K562 (cell line): ENCODE measurements at regions not wholly inside any gene's neighbourhood (a gene's known extent, or its start where the extent isn't known, plus 50 kb on each side); places are given as distances from the start of the nearest gene placed in this dataset.

ENCODE experiments used
- ATF1 ChIP-seq, 2 experiments: fragments of 450-650 bp in 1 of 2; IDR thresholded peaks; 2 replicates each; pipeline ENCODE4 v1.6.1; 2016; ENCODE audit warnings: missing compliant biosample characterization in 1 of 2, missing genetic modification characterization in 1 of 2
- KAT7 ChIP-seq: sonication (generic); formaldehyde crosslinking; IDR thresholded peaks from 2 replicates; pipeline ENCODE4 v1.8.0; 2022; ENCODE audit warnings: missing genetic modification reagents, mild to moderate bottlenecking, borderline replicate concordance
- TBP ChIP-seq: optimal IDR thresholded peaks from 2 replicates; pipeline ENCODE3; 2011; ENCODE audit warnings: low read depth, low read length, improper control_type of control experiment
- TF ChIP-seq, protein P1 (sequence below): fragments of 450-650 bp; formaldehyde crosslinking; IDR thresholded peaks from 2 replicates; pipeline ENCODE4 v1.4.0; 2020; ENCODE audit warnings: mild to moderate bottlenecking, mixed read lengths
- TF ChIP-seq, protein P2 (sequence below): sonication (generic); formaldehyde crosslinking; IDR thresholded peaks from 2 replicates; pipeline ENCODE4 v1.8.0; 2022; ENCODE audit warnings: missing genetic modification reagents, mild to moderate bottlenecking, borderline replicate concordance
- TF ChIP-seq, protein P3 (sequence below): fragments of 250-450 bp; sonication (Bioruptor Pico); IDR thresholded peaks from 2 replicates; pipeline ENCODE4 v1.4.0; 2020; ENCODE audit warnings: mild to moderate bottlenecking, moderate library complexity
- TF ChIP-seq, protein P4 (sequence below): sonication (generic); formaldehyde crosslinking; IDR thresholded peaks from 2 replicates; pipeline ENCODE4 v1.8.1; 2022; ENCODE audit warnings: missing genetic modification reagents
- TF ChIP-seq, protein P5 (sequence below), 2 experiments: IDR thresholded peaks; 2 replicates each; pipeline ENCODE4 v1.6.1; 2012; ENCODE audit warnings: improper control_type of control experiment in 2 of 2, low read depth in 2 of 2, low read length in 2 of 2, borderline replicate concordance in 1 of 2
- TF ChIP-seq, protein P6 (sequence below): fragments of 200-400 bp; formaldehyde crosslinking; IDR thresholded peaks from 2 replicates; pipeline ENCODE4 v1.6.1; 2017; ENCODE audit warnings: mild to moderate bottlenecking, low read depth, low read length, moderate library complexity
- TF ChIP-seq, protein P7 (sequence below): fragments of 450-650 bp; conservative IDR thresholded peaks from 2 replicates; pipeline ENCODE4 v1.6.1; 2016; ENCODE audit warnings: missing genetic modification characterization, low read depth, mild to moderate bottlenecking, missing compliant biosample characterization, moderate library complexity

DNA sequence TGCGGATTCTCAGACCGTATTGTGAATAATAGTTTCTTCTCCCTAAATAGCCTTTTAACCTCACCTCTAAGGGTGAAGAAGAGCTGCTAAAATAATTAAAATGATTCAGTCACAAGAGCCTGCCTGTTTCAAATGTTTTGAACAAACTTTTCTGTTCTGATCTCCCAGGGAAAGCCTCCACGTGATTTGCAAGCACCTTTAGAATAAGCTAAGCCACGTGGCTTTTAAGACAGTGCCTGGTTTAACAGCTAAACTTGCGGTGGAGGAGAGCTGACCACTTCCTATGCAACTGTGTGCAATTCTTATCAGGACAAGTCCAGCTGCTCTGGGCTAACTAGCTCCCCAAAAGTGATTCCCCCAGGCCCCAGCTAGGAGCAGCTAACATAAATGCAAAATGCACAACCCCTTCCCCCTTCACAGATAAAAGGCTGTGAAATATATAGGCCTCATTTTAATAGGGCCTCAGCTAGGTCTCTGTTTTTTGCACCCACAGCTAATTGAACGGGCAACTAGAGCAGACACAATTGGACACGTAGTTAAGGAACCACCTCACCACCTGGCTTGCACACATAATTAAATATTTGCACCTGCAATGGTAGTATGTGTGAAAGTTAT lies 401.2 kb upstream of the NR2F2 start (continued):
- TF ChIP-seq, protein P1, sequence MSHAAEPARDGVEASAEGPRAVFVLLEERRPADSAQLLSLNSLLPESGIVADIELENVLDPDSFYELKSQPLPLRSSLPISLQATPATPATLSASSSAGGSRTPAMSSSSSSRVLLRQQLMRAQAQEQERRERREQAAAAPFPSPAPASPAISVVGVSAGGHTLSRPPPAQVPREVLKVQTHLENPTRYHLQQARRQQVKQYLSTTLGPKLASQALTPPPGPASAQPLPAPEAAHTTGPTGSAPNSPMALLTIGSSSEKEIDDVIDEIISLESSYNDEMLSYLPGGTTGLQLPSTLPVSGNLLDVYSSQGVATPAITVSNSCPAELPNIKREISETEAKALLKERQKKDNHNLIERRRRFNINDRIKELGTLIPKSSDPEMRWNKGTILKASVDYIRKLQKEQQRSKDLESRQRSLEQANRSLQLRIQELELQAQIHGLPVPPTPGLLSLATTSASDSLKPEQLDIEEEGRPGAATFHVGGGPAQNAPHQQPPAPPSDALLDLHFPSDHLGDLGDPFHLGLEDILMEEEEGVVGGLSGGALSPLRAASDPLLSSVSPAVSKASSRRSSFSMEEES (CRISPR knock-in tag), result peak; percentile 60
- TF ChIP-seq, protein P2, sequence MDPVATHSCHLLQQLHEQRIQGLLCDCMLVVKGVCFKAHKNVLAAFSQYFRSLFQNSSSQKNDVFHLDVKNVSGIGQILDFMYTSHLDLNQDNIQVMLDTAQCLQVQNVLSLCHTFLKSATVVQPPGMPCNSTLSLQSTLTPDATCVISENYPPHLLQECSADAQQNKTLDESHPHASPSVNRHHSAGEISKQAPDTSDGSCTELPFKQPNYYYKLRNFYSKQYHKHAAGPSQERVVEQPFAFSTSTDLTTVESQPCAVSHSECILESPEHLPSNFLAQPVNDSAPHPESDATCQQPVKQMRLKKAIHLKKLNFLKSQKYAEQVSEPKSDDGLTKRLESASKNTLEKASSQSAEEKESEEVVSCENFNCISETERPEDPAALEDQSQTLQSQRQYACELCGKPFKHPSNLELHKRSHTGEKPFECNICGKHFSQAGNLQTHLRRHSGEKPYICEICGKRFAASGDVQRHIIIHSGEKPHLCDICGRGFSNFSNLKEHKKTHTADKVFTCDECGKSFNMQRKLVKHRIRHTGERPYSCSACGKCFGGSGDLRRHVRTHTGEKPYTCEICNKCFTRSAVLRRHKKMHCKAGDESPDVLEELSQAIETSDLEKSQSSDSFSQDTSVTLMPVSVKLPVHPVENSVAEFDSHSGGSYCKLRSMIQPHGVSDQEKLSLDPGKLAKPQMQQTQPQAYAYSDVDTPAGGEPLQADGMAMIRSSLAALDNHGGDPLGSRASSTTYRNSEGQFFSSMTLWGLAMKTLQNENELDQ (CRISPR knock-in tag), result no peak
- 0 out of 2 replicates have a peak, but pooled peaks have one; percentile 53 for TF ChIP-seq KAT7 (CRISPR knock-in tag)
- TF ChIP-seq, protein P3, sequence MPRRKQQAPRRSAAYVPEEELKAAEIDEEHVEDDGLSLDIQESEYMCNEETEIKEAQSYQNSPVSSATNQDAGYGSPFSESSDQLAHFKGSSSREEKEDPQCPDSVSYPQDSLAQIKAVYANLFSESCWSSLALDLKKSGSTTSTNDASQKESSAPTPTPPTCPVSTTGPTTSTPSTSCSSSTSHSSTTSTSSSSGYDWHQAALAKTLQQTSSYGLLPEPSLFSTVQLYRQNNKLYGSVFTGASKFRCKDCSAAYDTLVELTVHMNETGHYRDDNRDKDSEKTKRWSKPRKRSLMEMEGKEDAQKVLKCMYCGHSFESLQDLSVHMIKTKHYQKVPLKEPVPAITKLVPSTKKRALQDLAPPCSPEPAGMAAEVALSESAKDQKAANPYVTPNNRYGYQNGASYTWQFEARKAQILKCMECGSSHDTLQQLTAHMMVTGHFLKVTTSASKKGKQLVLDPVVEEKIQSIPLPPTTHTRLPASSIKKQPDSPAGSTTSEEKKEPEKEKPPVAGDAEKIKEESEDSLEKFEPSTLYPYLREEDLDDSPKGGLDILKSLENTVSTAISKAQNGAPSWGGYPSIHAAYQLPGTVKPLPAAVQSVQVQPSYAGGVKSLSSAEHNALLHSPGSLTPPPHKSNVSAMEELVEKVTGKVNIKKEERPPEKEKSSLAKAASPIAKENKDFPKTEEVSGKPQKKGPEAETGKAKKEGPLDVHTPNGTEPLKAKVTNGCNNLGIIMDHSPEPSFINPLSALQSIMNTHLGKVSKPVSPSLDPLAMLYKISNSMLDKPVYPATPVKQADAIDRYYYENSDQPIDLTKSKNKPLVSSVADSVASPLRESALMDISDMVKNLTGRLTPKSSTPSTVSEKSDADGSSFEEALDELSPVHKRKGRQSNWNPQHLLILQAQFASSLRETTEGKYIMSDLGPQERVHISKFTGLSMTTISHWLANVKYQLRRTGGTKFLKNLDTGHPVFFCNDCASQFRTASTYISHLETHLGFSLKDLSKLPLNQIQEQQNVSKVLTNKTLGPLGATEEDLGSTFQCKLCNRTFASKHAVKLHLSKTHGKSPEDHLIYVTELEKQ (CRISPR knock-in tag), result peak; percentile 61; the same call in 1 of the 2 replicates
- TF ChIP-seq, protein P4, sequence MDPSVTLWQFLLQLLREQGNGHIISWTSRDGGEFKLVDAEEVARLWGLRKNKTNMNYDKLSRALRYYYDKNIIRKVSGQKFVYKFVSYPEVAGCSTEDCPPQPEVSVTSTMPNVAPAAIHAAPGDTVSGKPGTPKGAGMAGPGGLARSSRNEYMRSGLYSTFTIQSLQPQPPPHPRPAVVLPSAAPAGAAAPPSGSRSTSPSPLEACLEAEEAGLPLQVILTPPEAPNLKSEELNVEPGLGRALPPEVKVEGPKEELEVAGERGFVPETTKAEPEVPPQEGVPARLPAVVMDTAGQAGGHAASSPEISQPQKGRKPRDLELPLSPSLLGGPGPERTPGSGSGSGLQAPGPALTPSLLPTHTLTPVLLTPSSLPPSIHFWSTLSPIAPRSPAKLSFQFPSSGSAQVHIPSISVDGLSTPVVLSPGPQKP (CRISPR knock-in tag), result no peak
- TF ChIP-seq, protein P5, sequence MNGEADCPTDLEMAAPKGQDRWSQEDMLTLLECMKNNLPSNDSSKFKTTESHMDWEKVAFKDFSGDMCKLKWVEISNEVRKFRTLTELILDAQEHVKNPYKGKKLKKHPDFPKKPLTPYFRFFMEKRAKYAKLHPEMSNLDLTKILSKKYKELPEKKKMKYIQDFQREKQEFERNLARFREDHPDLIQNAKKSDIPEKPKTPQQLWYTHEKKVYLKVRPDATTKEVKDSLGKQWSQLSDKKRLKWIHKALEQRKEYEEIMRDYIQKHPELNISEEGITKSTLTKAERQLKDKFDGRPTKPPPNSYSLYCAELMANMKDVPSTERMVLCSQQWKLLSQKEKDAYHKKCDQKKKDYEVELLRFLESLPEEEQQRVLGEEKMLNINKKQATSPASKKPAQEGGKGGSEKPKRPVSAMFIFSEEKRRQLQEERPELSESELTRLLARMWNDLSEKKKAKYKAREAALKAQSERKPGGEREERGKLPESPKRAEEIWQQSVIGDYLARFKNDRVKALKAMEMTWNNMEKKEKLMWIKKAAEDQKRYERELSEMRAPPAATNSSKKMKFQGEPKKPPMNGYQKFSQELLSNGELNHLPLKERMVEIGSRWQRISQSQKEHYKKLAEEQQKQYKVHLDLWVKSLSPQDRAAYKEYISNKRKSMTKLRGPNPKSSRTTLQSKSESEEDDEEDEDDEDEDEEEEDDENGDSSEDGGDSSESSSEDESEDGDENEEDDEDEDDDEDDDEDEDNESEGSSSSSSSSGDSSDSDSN (IDR thresholded peaks at IDR 0.05; ENCODE audit: borderline replicate concordance in 1 of 2, low read depth in 2 of 2, low read length in 2 of 2), result no peak
- TF ChIP-seq, protein P6, sequence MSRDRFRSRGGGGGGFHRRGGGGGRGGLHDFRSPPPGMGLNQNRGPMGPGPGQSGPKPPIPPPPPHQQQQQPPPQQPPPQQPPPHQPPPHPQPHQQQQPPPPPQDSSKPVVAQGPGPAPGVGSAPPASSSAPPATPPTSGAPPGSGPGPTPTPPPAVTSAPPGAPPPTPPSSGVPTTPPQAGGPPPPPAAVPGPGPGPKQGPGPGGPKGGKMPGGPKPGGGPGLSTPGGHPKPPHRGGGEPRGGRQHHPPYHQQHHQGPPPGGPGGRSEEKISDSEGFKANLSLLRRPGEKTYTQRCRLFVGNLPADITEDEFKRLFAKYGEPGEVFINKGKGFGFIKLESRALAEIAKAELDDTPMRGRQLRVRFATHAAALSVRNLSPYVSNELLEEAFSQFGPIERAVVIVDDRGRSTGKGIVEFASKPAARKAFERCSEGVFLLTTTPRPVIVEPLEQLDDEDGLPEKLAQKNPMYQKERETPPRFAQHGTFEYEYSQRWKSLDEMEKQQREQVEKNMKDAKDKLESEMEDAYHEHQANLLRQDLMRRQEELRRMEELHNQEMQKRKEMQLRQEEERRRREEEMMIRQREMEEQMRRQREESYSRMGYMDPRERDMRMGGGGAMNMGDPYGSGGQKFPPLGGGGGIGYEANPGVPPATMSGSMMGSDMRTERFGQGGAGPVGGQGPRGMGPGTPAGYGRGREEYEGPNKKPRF, result no peak
- no peak for TF ChIP-seq ATF1 (CRISPR knock-in tag; IDR thresholded peaks at IDR 0.05)
- peak; percentile 60 for TF ChIP-seq ATF1 (tag; IDR thresholded peaks at IDR 0.05)
- TF ChIP-seq, protein P7, sequence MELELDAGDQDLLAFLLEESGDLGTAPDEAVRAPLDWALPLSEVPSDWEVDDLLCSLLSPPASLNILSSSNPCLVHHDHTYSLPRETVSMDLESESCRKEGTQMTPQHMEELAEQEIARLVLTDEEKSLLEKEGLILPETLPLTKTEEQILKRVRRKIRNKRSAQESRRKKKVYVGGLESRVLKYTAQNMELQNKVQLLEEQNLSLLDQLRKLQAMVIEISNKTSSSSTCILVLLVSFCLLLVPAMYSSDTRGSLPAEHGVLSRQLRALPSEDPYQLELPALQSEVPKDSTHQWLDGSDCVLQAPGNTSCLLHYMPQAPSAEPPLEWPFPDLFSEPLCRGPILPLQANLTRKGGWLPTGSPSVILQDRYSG (tag), result no peak; the same call in 1 of the 2 replicates
- no peak for TF ChIP-seq TBP
